HEK293 (cell line): ENCODE measurements at regions not wholly inside any gene's neighbourhood (a gene's known extent, or its start where the extent isn't known, plus 50 kb on each side); places are given as distances from the start of the nearest gene placed in this dataset.
"Not testable (repeated sequence)": the region's sequence is repeated elsewhere in the genome, so short reads cannot be mapped to it uniquely, and the experiment has no call there.

Experiments
- CTCF ChIA-PET: fragments of 350-600 bp; formaldehyde crosslinking; extraction: SDS; loops from one replicate; lab custom pipeline; 2021; ENCODE audit warnings: antibody characterized with exemption; lab: Yijun Ruan, JAX
- POLR2A ChIA-PET: fragments of 300-600 bp; formaldehyde crosslinking; extraction: SDS; loops from one replicate; lab custom pipeline; 2020; ENCODE audit warnings: antibody characterized with exemption, inconsistent platforms; lab: Yijun Ruan, JAX
- H3K27ac ChIP-seq: fragments of 200-500 bp; sonication (Bioruptor generic); 2 replicates; pipeline ENCODE4 v1.5.1; 2014; ENCODE audit warnings: low read depth, low read length, control low read depth, inconsistent platforms; ENCODE audit errors: extremely low read depth
- H3K36me3 ChIP-seq, 2 experiments: fragments of 200-500 bp in 1 of 2; sonication (Bioruptor generic) in 1 of 2; 1 replicate in 1 of 2; 2 replicates in 1 of 2; pipeline ENCODE4 v1.5.1; 2014 to 2017; ENCODE audit warnings: inconsistent platforms in 2 of 2, low read length in 2 of 2; ENCODE audit not compliant: control insufficient read depth in 2 of 2, insufficient read depth in 1 of 2
- H3K4me1 ChIP-seq: fragments of 200-500 bp; sonication (Bioruptor generic); 2 replicates; pipeline ENCODE4 v1.5.1; 2014; ENCODE audit warnings: mild to moderate bottlenecking, low read length, inconsistent platforms; ENCODE audit not compliant: control insufficient read depth, insufficient read depth
- H3K4me3 ChIP-seq: 2 replicates; pipeline ENCODE4 v1.5.1; 2011; ENCODE audit warnings: low read depth, mild to moderate bottlenecking, control low read depth, low read length, moderate library complexity
- H3K9me3 ChIP-seq: fragments of 200-500 bp; sonication (Bioruptor generic); 2 replicates; pipeline ENCODE4 v1.5.1; 2014; ENCODE audit warnings: low read depth, low read length, inconsistent platforms; ENCODE audit not compliant: control insufficient read depth, insufficient read depth
- HIC1 ChIP-seq: fragments of 450-650 bp; formaldehyde crosslinking; IDR thresholded peaks from 2 replicates; pipeline ENCODE4 v1.5.1; 2016; ENCODE audit warnings: missing biosample characterization, missing genetic modification characterization
- KLF7 ChIP-seq: fragments of 450-650 bp; formaldehyde crosslinking; IDR thresholded peaks from 2 replicates; pipeline ENCODE4 v1.5.1; 2016; ENCODE audit warnings: missing biosample characterization, missing genetic modification characterization, borderline replicate concordance
- MEIS1 ChIP-seq: sonication (generic); formaldehyde crosslinking; IDR thresholded peaks from 2 replicates; pipeline ENCODE4 v1.8.1; 2022; ENCODE audit warnings: missing genetic modification reagents, mild to moderate bottlenecking, borderline replicate concordance
- OVOL3 ChIP-seq: fragments of 450-650 bp; formaldehyde crosslinking; IDR thresholded peaks from 2 replicates; pipeline ENCODE4 v1.5.1; 2016; ENCODE audit warnings: missing biosample characterization, missing genetic modification characterization
- PRDM1 ChIP-seq: fragments of 450-650 bp; formaldehyde crosslinking; IDR thresholded peaks from 2 replicates; pipeline ENCODE4; 2016; ENCODE audit warnings: missing biosample characterization, missing genetic modification characterization
- SALL2 ChIP-seq: fragments of 450-650 bp; formaldehyde crosslinking; IDR thresholded peaks from 2 replicates; pipeline ENCODE4 v1.5.0; 2017; ENCODE audit warnings: missing biosample characterization, mild to moderate bottlenecking, missing genetic modification characterization, borderline replicate concordance
- ZBTB48 ChIP-seq: fragments of 450-650 bp; formaldehyde crosslinking; IDR thresholded peaks from 2 replicates; pipeline ENCODE4 v1.5.1; 2016; ENCODE audit warnings: missing biosample characterization, missing genetic modification characterization
- ZFP69B ChIP-seq: fragments of 450-650 bp; formaldehyde crosslinking; IDR thresholded peaks from 2 replicates; pipeline ENCODE4 v1.5.1; 2016; ENCODE audit warnings: missing biosample characterization, missing genetic modification characterization
- ZNF114 ChIP-seq: fragments of 450-650 bp; formaldehyde crosslinking; IDR thresholded peaks from 2 replicates; pipeline ENCODE4 v1.5.0; 2017; ENCODE audit warnings: missing biosample characterization, missing genetic modification characterization
- ZNF174 ChIP-seq: fragments of 450-650 bp; formaldehyde crosslinking; IDR thresholded peaks from 2 replicates; pipeline ENCODE4 v1.5.0; 2017; ENCODE audit warnings: missing biosample characterization, mild to moderate bottlenecking, missing genetic modification characterization
- ZNF214 ChIP-seq: fragments of 450-650 bp; formaldehyde crosslinking; IDR thresholded peaks from 2 replicates; pipeline ENCODE4 v1.5.1; 2017; ENCODE audit warnings: missing biosample characterization, mild to moderate bottlenecking, missing genetic modification characterization, borderline replicate concordance
- ZNF37A ChIP-seq: fragments of 450-650 bp; IDR thresholded peaks from 2 replicates; pipeline ENCODE4 v1.5.1; 2018; ENCODE audit warnings: missing biosample characterization, missing genetic modification characterization
- ZNF404 ChIP-seq: fragments of 450-650 bp; formaldehyde crosslinking; IDR thresholded peaks from 2 replicates; pipeline ENCODE4 v1.5.1; 2017; ENCODE audit warnings: missing biosample characterization, missing genetic modification characterization
- ZNF433 ChIP-seq: fragments of 450-650 bp; formaldehyde crosslinking; IDR thresholded peaks from 2 replicates; pipeline ENCODE4 v1.5.1; 2016; ENCODE audit warnings: missing biosample characterization, missing genetic modification characterization, low read depth
- ZNF48 ChIP-seq: fragments of 450-650 bp; formaldehyde crosslinking; IDR thresholded peaks from 2 replicates; pipeline ENCODE4 v1.5.1; 2016; ENCODE audit warnings: missing biosample characterization, missing genetic modification characterization
- ZNF560 ChIP-seq: fragments of 450-650 bp; formaldehyde crosslinking; IDR thresholded peaks from 2 replicates; pipeline ENCODE4 v1.5.1; 2017; ENCODE audit warnings: missing biosample characterization, missing genetic modification characterization, borderline replicate concordance
- ZNF621 ChIP-seq: fragments of 450-650 bp; formaldehyde crosslinking; IDR thresholded peaks from 2 replicates; pipeline ENCODE4 v1.5.1; 2017; ENCODE audit warnings: missing biosample characterization, missing genetic modification characterization
- ZNF704 ChIP-seq: fragments of 450-650 bp; formaldehyde crosslinking; IDR thresholded peaks from 2 replicates; pipeline ENCODE4 v1.5.1; 2016; ENCODE audit warnings: missing biosample characterization, missing genetic modification characterization
- ZNF707 ChIP-seq: fragments of 450-650 bp; formaldehyde crosslinking; IDR thresholded peaks from 2 replicates; pipeline ENCODE4 v1.5.1; 2016; ENCODE audit warnings: missing biosample characterization, missing genetic modification characterization
- ZNF776 ChIP-seq: fragments of 450-650 bp; formaldehyde crosslinking; IDR thresholded peaks from 2 replicates; pipeline ENCODE4 v1.5.0; 2017; ENCODE audit warnings: missing biosample characterization, missing genetic modification characterization, borderline replicate concordance
- ZNF777 ChIP-seq: fragments of 450-650 bp; formaldehyde crosslinking; IDR thresholded peaks from 2 replicates; pipeline ENCODE4 v1.5.1; 2017; ENCODE audit warnings: missing biosample characterization, missing genetic modification characterization, borderline replicate concordance
- ZNF830 ChIP-seq: fragments of 450-650 bp; IDR thresholded peaks from 2 replicates; pipeline ENCODE4 v1.5.0; 2018; ENCODE audit warnings: missing biosample characterization, missing genetic modification characterization, low read depth, mild to moderate bottlenecking, moderate library complexity

- TF ChIP-seq ZNF114 (tag by site-specific recombination) (no peak), ZFP69B (tag by site-specific recombination) (no peak), ZNF621 (tag by site-specific recombination) (no peak), HIC1 (tag by site-specific recombination) (no peak), OVOL3 (tag by site-specific recombination) (no peak), ZBTB48 (tag by site-specific recombination) (no peak), ZNF37A (tag by site-specific recombination) (no peak), ZNF707 (tag by site-specific recombination) (no peak), KLF7 (no peak), ZNF777 (tag by site-specific recombination) (no peak), ZNF830 (tag by site-specific recombination) (no peak)
- TF ChIP-seq, all 188 proteins: peak for 0
- ChIA-PET CTCF (interaction anchor here (0.6 kb wide), 1 partner anchor 24 kb away, joined by 4 read pairs; no protein-coding TSS in a partner anchor), POLR2A (no interaction called here)
- H3K36me3 ChIP-seq, result no peaks in the 10 kb centered on the region
- no peak overlapping the region for H3K27ac ChIP-seq
- H3K4me3 ChIP-seq, result no peak overlapping the region
- no peaks in the 10 kb centered on the region for H3K9me3 ChIP-seq
- H3K4me1 ChIP-seq, result no peaks in the 10 kb centered on the region
These were observed 83.3 kb upstream of the IGFBPL1 start for GRCh38 chr9:38507587-38507986.

GRCh38 chr9:38500171-38500570, 75.9 kb upstream of the IGFBPL1 start:
- H3K36me3 ChIP-seq, H3K9me3 ChIP-seq, POLR2A ChIA-PET, H3K4me1 ChIP-seq, H3K27ac ChIP-seq, H3K4me3 ChIP-seq: not testable (repeated sequence)
- CTCF ChIA-PET, result interaction anchor here (0.6 kb wide), 1 partner anchor 17 kb away, joined by 3 read pairs; no protein-coding TSS in a partner anchor

GRCh38 chr9:38498551-38498950, 74.3 kb upstream of the IGFBPL1 start:
- H3K9me3 ChIP-seq, H3K4me1 ChIP-seq, H3K36me3 ChIP-seq, H3K27ac ChIP-seq, H3K4me3 ChIP-seq, POLR2A ChIA-PET: not testable (repeated sequence)
- CTCF ChIA-PET, result interaction anchor here (0.6 kb wide), 1 partner anchor 97 kb away, joined by 3 read pairs; no protein-coding TSS in a partner anchor

- Histone ChIP-seq H3K4me3 (no peak overlapping the region), H3K36me3 (no peaks in the 10 kb centered on the region), H3K9me3 (no peaks in the 10 kb centered on the region), H3K27ac (no peak overlapping the region), H3K4me1 (no peaks in the 10 kb centered on the region)
- POLR2A ChIA-PET, result no interaction called here
- CTCF ChIA-PET, result no interaction called here
- TF ChIP-seq ZNF214 (tag by site-specific recombination) (no peak), ZNF404 (tag by site-specific recombination) (no peak), ZNF174 (tag by site-specific recombination) (no peak), ZNF704 (tag by site-specific recombination) (no peak), ZNF776 (tag by site-specific recombination) (no peak), ZNF433 (tag by site-specific recombination) (no peak), PRDM1 (tag by site-specific recombination) (no peak), MEIS1 (CRISPR knock-in tag) (no peak), SALL2 (tag by site-specific recombination) (no peak), ZNF560 (tag by site-specific recombination) (no peak), ZNF48 (tag by site-specific recombination) (no peak)
These were observed 64.8 kb upstream of the IGFBPL1 start for GRCh38 chr9:38489057-38489456.
